GM12892 (cell line): ENCODE measurements at regions not wholly inside any gene's neighbourhood (a gene's known extent, or its start where the extent isn't known, plus 50 kb on each side); places are given as distances from the start of the nearest gene placed in this dataset.

Source experiments
- POLR2A ChIP-seq: IDR thresholded peaks from 2 replicates; pipeline ENCODE4 v1.6.1; 2011; ENCODE audit warnings: low read depth, low read length, control low read depth
- POLR2AphosphoS5 ChIP-seq: IDR thresholded peaks from 2 replicates; pipeline ENCODE4 v1.6.1; 2011; ENCODE audit warnings: low read depth, low read length, control low read depth
- TAF1 ChIP-seq: IDR thresholded peaks from 2 replicates; pipeline ENCODE4 v1.6.1; 2011; ENCODE audit warnings: low read depth, mild to moderate bottlenecking, control low read depth, low read length, borderline replicate concordance

DNA sequence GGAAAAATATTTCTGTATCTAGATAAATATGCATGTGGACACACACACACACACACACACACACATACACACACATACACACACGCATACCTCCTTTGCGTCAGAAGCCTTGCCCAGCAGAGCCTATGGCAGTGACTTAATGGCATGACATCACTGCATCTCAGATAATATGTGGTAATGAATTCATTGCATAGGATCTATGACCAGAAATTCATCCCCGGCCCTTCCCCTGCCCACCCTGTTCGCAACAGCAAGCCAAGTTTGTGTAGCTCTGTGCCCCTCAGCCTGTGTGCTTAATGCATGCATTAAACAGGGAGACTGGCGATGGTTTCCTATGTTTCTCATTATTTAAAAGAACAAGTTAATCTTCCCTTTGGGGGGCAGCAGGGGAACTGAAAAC lies 120.7 kb downstream of the NKX6-1 start:
- TF ChIP-seq POLR2A (no peak), TAF1 (no peak), POLR2AphosphoS5 (no peak)
